Caco-2 (cell line): ENCODE measurements at regions not wholly inside any gene's neighbourhood (a gene's known extent, or its start where the extent isn't known, plus 50 kb on each side); places are given as distances from the start of the nearest gene placed in this dataset.

ENCODE experiments used
- BruUV-seq: library from RNA; stranded (reverse); fragments of 400-500 nt; replicated peaks from 2 replicates; lab custom pipeline; 2021; lab: Mats Ljungman, UMichigan
- CTCF ChIA-PET: fragments of 300-600 bp; sonication (Branson Sonifier 250); formaldehyde crosslinking; loops from one replicate; lab custom pipeline; 2022; ENCODE audit warnings: antibody characterized with exemption; lab: Charles Lee
- POLR2A ChIA-PET: fragments of 300-600 bp; sonication (Branson Sonifier 250); formaldehyde crosslinking; loops from one replicate; lab custom pipeline; 2022; ENCODE audit warnings: antibody characterized with exemption; lab: Charles Lee
- DNase-seq, 2 experiments: peaks; one replicate each; pipeline versions ENCODE4 v3.0.0 to v3.0.0-alpha.2; 2020 to 2022
- H3K27me3 ChIP-seq: replicated peaks from 2 replicates; pipeline ENCODE4 v1.6.0; 2011; ENCODE audit warnings: low read length; ENCODE audit not compliant: control insufficient read depth, insufficient read depth
- H3K36me3 ChIP-seq: 2 replicates; pipeline ENCODE4 v1.5.1; 2011; ENCODE audit warnings: low read length; ENCODE audit not compliant: control insufficient read depth, insufficient read depth
- H3K4me1 ChIP-seq: fragments of 250-450 bp; sonication (Bioruptor Pico); 2 replicates; pipeline ENCODE4 v1.5.1; 2020; ENCODE audit warnings: mild to moderate bottlenecking
- H3K4me3 ChIP-seq: 2 replicates; pipeline ENCODE4 v1.5.1; 2011; ENCODE audit warnings: low read depth, mild to moderate bottlenecking, control low read depth, low read length
- H3K9me3 ChIP-seq: fragments of 250-450 bp; sonication (Bioruptor Pico); 2 replicates; pipeline ENCODE4 v1.5.1; 2020; ENCODE audit warnings: mild to moderate bottlenecking, moderate library complexity
- H3K27ac Mint-ChIP-seq: one replicate; pipeline ENCODE4 v1.8.0; 2022; ENCODE audit warnings: mixed read lengths; ENCODE audit not compliant: unreplicated experiment
- H3K27me3 Mint-ChIP-seq: one replicate; pipeline ENCODE4 v1.8.0; 2022; ENCODE audit warnings: mixed read lengths; ENCODE audit not compliant: insufficient read depth, unreplicated experiment
- H3K36me3 Mint-ChIP-seq: one replicate; pipeline ENCODE4 v1.8.0; 2022; ENCODE audit warnings: mild to moderate bottlenecking, mixed read lengths; ENCODE audit not compliant: insufficient read depth, unreplicated experiment
- H3K4me1 Mint-ChIP-seq: one replicate; pipeline ENCODE4 v1.8.0; 2022; ENCODE audit warnings: low read depth, mixed read lengths; ENCODE audit not compliant: unreplicated experiment
- H3K4me3 Mint-ChIP-seq: one replicate; pipeline ENCODE4 v1.8.0; 2022; ENCODE audit warnings: mild to moderate bottlenecking, moderate library complexity, mixed read lengths; ENCODE audit not compliant: unreplicated experiment
- H3K9me3 Mint-ChIP-seq: one replicate; pipeline ENCODE4 v1.8.0; 2022; ENCODE audit warnings: mixed read lengths; ENCODE audit not compliant: unreplicated experiment
- intact Hi-C: fragments of 100-400 bp; cut with micrococcal nuclease; formaldehyde crosslinking; loops from one replicate; pipeline ENCODE4 v1.10.0; 2022; ENCODE audit not compliant: unreplicated experiment
- TF ChIP-seq, protein P1 (sequence below), 2 experiments: fragments of 200-600 bp in 1 of 2; IDR thresholded peaks; 1 replicate in 1 of 2; 2 replicates in 1 of 2; pipeline versions ENCODE4 v1.5.1 to v1.8.0; 2011 to 2022; ENCODE audit warnings: antibody characterized with exemption in 1 of 2, control low read depth in 1 of 2, inconsistent platforms in 1 of 2, low read depth in 1 of 2, low read length in 1 of 2, mild to moderate bottlenecking in 1 of 2, moderate library complexity in 1 of 2; ENCODE audit not compliant: insufficient read depth in 1 of 2, severe bottlenecking in 1 of 2, unreplicated experiment in 1 of 2

GRCh38 chr9:88037285-88037845 is 63.0 kb upstream of the CDK20 start:
- no peaks in the 10 kb centered on the region for H3K27me3 Mint-ChIP-seq
- no peaks in the 10 kb centered on the region for H3K9me3 ChIP-seq
- POLR2A ChIA-PET: no interaction called here
- DNase-seq: no peak
- no peaks in the 10 kb centered on the region for H3K36me3 ChIP-seq
- BruUV-seq: no TSS peak
- H3K4me1 ChIP-seq: no peaks in the 10 kb centered on the region
- no peak overlapping the region for H3K4me3 ChIP-seq
- no peaks in the 10 kb centered on the region for H3K27me3 ChIP-seq
- H3K9me3 Mint-ChIP-seq: peaks cover 10% of the 10 kb centered on the region
- CTCF ChIA-PET: no interaction called here
- H3K4me3 Mint-ChIP-seq: no peak overlapping the region
- no peaks in the 10 kb centered on the region for H3K4me1 Mint-ChIP-seq
- TF ChIP-seq, protein P1, sequence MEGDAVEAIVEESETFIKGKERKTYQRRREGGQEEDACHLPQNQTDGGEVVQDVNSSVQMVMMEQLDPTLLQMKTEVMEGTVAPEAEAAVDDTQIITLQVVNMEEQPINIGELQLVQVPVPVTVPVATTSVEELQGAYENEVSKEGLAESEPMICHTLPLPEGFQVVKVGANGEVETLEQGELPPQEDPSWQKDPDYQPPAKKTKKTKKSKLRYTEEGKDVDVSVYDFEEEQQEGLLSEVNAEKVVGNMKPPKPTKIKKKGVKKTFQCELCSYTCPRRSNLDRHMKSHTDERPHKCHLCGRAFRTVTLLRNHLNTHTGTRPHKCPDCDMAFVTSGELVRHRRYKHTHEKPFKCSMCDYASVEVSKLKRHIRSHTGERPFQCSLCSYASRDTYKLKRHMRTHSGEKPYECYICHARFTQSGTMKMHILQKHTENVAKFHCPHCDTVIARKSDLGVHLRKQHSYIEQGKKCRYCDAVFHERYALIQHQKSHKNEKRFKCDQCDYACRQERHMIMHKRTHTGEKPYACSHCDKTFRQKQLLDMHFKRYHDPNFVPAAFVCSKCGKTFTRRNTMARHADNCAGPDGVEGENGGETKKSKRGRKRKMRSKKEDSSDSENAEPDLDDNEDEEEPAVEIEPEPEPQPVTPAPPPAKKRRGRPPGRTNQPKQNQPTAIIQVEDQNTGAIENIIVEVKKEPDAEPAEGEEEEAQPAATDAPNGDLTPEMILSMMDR (IDR thresholded peaks at IDR 0.05; ENCODE audit: insufficient read depth in 1 of 2, low read depth in 1 of 2, low read length in 1 of 2, severe bottlenecking in 1 of 2, unreplicated experiment in 1 of 2): no peak
- H3K27ac Mint-ChIP-seq: no peak overlapping the region
- intact Hi-C loops: no loop called here
- H3K36me3 Mint-ChIP-seq: no peaks in the 10 kb centered on the region

DNA sequence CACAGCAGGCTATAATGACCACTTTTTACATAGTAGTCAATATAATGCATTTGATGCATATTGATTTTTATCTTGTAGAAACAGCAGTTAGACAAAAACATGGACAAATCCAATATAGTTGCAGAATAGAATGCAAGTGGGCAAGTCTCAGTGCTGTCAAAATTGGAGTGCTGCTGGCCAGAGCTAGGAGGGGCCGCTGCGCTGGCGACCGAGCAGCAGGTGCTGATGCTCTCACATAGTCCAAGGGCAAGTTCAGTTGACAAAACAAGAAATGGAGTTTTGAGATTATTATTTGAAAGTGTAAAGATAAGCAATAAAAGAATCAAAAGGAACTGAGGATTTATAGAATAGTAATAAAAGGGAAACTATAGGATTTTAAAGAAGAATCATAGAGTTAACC is 60.6 kb upstream of the CDK20 start:
- no peak overlapping the region for H3K27ac Mint-ChIP-seq
- peaks cover 10% of the 10 kb centered on the region for H3K9me3 Mint-ChIP-seq
- CTCF ChIA-PET: no interaction called here
- no TSS peak for BruUV-seq
- Histone ChIP-seq H3K36me3 (no peaks in the 10 kb centered on the region), H3K4me1 (no peaks in the 10 kb centered on the region), H3K27me3 (no peaks in the 10 kb centered on the region), H3K4me3 (no peak overlapping the region), H3K9me3 (no peaks in the 10 kb centered on the region)
- no peak for DNase-seq
- TF ChIP-seq, protein P1 (IDR thresholded peaks at IDR 0.05; ENCODE audit: insufficient read depth in 1 of 2, low read depth in 1 of 2, low read length in 1 of 2, severe bottlenecking in 1 of 2, unreplicated experiment in 1 of 2): no peak
- intact Hi-C loops: no loop called here
- POLR2A ChIA-PET: no interaction called here
- H3K36me3 Mint-ChIP-seq: no peaks in the 10 kb centered on the region
- no peak overlapping the region for H3K4me3 Mint-ChIP-seq
- H3K27me3 Mint-ChIP-seq: no peaks in the 10 kb centered on the region
- H3K4me1 Mint-ChIP-seq: no peaks in the 10 kb centered on the region

DNA sequence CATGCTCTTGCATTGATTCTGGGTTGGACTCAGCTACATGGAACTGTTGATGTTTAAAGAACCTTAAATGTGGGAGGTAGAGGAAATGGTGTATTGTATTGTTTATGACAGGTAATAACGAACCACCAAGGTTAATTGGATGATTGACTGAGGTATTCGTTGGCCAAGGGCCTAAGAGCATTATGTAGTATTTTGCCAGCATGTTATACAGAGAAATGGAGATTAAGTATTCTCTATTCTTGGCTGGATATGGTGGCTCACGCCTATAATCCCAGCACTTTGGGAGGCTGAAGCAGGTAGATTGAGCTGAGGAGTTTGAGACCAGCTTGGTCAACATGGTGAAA is 59.0 kb upstream of the CDK20 start:
- Mint-ChIP-seq H3K27ac (no peak overlapping the region), H3K36me3 (no peaks in the 10 kb centered on the region), H3K4me1 (no peaks in the 10 kb centered on the region), H3K9me3 (peaks cover 10% of the 10 kb centered on the region), H3K27me3 (no peaks in the 10 kb centered on the region), H3K4me3 (no peak overlapping the region)
- no peak for DNase-seq
- Histone ChIP-seq H3K27me3 (no peaks in the 10 kb centered on the region), H3K36me3 (no peaks in the 10 kb centered on the region), H3K4me1 (no peaks in the 10 kb centered on the region), H3K4me3 (no peak overlapping the region), H3K9me3 (no peaks in the 10 kb centered on the region)
- TF ChIP-seq, protein P1 (IDR thresholded peaks at IDR 0.05; ENCODE audit: insufficient read depth in 1 of 2, low read depth in 1 of 2, low read length in 1 of 2, severe bottlenecking in 1 of 2, unreplicated experiment in 1 of 2): no peak
- intact Hi-C loops: no loop called here
- BruUV-seq: no TSS peak
- POLR2A ChIA-PET: no interaction called here
- CTCF ChIA-PET: no interaction called here
